Esophagus (tissue), 2 donors: ENCODE measurements at regions not wholly inside any gene's neighbourhood (a gene's known extent, or its start where the extent isn't known, plus 50 kb on each side); places are given as distances from the start of the nearest gene placed in this dataset.

Source experiments
- H3K27ac ChIP-seq, 2 donors: one replicate each; pipeline ENCODE4 v1.5.1; 2013; ENCODE audit warnings: low read depth in 2 of 2, mild to moderate bottlenecking in 2 of 2, inconsistent platforms in 1 of 2, low read length in 1 of 2, moderate library complexity in 1 of 2
- H3K27me3 ChIP-seq, 2 donors: one replicate each; pipeline ENCODE4 v1.6.1; 2013; ENCODE audit warnings: low read length in 2 of 2, control low read depth in 1 of 2, mild to moderate bottlenecking in 1 of 2; ENCODE audit not compliant: insufficient read depth in 2 of 2, control insufficient read depth in 1 of 2
- H3K36me3 ChIP-seq, 2 donors: one replicate each; pipeline ENCODE4 v1.6.1; 2013; ENCODE audit warnings: low read length in 1 of 2; ENCODE audit not compliant: control insufficient read depth in 2 of 2, insufficient read depth in 2 of 2
- H3K4me1 ChIP-seq, 2 donors: one replicate each; pipeline ENCODE4 v1.6.1; 2013; ENCODE audit warnings: low read length in 1 of 2; ENCODE audit not compliant: control insufficient read depth in 2 of 2, insufficient read depth in 2 of 2
- H3K4me3 ChIP-seq, 2 donors: one replicate each; pipeline ENCODE4 v1.5.1; 2013; ENCODE audit warnings: low read length in 2 of 2, mild to moderate bottlenecking in 2 of 2, low read depth in 1 of 2, moderate library complexity in 1 of 2
- H3K9me3 ChIP-seq, 2 donors: one replicate each; pipeline ENCODE4 v1.6.1; 2013; ENCODE audit warnings: mild to moderate bottlenecking in 2 of 2, low read depth in 1 of 2, low read length in 1 of 2, moderate library complexity in 1 of 2; ENCODE audit not compliant: control insufficient read depth in 2 of 2, insufficient read depth in 1 of 2
- WGBS, 2 donors: extraction: QIAGEN DNeasy Blood & Tissue Kit; methylation state at CpG; one replicate each; pipeline ENCODE4 v1.1.7; 2013; 5-methylcytosine and 5-hydroxymethylcytosine counted together
- donor health status: healthy with polysubstance abuse.
- donor health status: Bipolar disorder and iron deficiency.

DNA sequence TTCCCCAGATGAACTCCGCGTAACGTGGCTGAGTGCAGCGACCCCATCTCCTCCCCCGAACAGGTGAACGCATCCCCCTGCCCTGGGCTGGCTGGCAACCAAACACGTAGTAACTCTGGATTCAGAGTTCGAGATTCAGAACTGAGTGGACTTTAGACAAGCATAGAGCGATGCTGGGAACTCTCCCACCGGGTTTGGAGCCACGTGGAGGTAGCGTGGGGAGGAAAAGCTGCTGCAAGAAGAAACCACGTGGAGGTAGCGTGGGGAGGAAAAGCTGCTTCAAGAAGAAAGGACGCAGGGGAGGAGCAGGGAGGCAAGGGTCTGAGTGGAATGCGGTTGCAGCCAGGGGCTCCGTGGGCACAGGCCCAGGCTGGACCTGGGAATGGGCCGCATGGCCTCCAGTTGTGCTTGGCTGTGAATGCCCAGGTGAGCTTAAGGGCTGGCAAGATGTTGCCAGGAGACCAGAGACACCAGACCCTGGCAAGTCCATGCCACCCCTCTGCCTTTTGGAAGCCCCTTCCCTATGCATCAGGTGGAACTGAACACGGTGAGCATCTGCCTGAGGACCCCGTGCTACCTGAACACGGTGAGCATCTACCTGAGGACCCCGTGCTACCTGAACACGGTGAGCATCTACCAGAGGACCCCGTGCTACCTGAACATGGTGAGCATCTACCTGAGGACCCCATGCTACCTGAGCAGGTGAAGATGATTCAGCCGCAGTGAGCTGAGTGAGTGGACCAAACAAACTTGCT, 118.0 kb upstream of the FRMD1 start:
- Histone ChIP-seq H3K4me1 (peaks cover 0 to 3% of the 10 kb centered on the region in 2 donors), H3K27me3 (no peaks in the 10 kb centered on the region), H3K4me3 (no peak overlapping the region), H3K9me3 (no peaks in the 10 kb centered on the region), H3K27ac (no peak overlapping the region), H3K36me3 (no peaks in the 10 kb centered on the region)
- 76 to 77% methylated on average over 25 of the region's 25 CpGs for WGBS, 2 donors

DNA sequence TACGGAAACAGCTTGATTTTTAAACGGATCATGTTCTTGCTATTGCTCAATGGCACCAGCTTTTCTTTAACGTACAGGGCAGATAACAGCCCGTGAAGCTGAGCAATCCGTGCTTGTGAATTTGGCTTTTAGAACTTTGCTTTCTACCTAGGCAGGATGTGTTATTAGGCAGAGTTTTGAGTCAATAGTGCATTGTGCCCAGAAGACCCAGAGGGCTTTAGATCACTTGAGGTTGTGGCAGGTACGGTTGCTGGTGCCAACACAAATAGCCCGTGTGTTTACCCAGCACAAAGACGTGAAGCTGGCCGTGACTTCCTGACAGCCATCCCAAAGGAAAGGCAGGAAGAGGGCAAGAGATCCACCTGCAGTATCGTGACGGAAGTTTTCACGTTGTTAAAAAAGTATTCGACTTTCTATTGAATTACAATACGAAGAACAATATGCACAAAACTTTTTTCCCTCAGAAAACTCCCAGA, 117.4 kb upstream of the FRMD1 start:
- H3K27me3 ChIP-seq, result no peaks in the 10 kb centered on the region
- 27 to 32% methylated on average over 14 of the region's 14 CpGs for WGBS, 2 donors
- H3K4me3 ChIP-seq, result no peak overlapping the region
- H3K4me1 ChIP-seq, result peaks cover 0 to 3% of the 10 kb centered on the region in 2 donors
- no peaks in the 10 kb centered on the region for H3K9me3 ChIP-seq
- H3K36me3 ChIP-seq, result no peaks in the 10 kb centered on the region
- no peak overlapping the region for H3K27ac ChIP-seq

DNA sequence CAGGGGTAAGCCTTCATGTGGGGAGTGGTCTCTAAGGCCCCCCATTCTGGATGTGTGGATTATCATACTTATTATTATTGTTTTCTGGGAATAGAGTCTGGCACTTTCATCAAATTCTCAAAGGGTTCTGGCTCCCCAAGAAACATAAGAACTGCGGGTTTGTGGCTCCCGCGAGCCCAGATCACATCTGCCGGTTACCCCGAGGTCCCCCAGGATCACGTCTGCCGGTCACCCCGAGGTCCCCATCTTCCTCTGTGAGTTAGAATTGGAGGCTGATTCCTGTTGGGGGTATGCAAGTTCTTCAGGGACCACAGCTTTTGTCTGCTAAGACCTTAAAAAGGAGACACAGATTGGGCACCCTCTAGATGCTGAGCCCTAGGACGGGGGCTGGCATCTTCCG, 116.7 kb upstream of the FRMD1 start:
- peaks cover 0 to 3% of the 10 kb centered on the region in 2 donors for H3K4me1 ChIP-seq
- H3K9me3 ChIP-seq, result no peaks in the 10 kb centered on the region
- no peaks in the 10 kb centered on the region for H3K27me3 ChIP-seq
- H3K27ac ChIP-seq, result no peak overlapping the region
- no peak overlapping the region for H3K4me3 ChIP-seq
- H3K36me3 ChIP-seq, result no peaks in the 10 kb centered on the region
- WGBS, 2 donors, result 80 to 85% methylated on average over 10 of the region's 10 CpGs

DNA sequence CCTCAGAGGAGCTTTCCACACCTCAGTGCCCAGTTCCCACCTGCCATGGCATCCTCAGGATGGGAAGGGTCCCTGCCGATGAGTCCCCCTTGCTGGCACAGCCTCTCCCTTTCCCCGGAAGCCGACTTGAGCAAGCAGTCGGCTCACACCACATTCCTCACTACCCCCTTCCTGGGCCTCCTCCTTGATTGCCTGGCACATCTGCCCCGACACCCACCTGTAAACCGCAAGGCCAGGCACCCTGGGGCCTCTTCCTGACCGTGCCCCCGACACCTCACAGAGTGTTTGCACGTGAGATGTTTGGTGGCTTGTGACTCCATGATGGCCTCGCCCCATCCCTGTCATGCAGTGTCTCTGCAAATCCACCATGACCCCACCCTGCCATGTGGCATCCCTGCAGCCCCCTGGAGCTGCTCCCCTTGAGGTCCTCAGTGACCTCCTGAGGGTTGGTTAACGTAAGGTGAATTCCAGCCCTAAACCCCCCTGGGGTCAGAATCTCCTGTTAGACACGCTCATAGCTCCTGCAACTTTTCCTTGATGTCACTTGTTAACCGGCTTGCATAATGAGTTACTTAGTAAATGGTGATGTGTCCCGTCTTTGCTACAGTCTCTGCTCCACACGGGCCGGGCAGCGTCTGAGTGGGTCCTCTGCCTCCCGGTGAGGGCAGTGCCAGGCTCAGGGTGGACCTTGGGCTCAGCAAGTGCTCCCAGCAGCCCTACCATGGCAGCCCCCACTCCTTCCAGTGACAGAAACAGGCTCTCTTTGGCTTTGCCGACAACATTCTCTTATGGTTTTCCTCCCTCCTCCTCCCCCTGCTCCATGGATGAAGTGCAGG, 115.9 kb upstream of the FRMD1 start:
- H3K9me3 ChIP-seq, result peaks cover 0 to 2% of the 10 kb centered on the region in 2 donors
- H3K36me3 ChIP-seq, result no peaks in the 10 kb centered on the region

DNA sequence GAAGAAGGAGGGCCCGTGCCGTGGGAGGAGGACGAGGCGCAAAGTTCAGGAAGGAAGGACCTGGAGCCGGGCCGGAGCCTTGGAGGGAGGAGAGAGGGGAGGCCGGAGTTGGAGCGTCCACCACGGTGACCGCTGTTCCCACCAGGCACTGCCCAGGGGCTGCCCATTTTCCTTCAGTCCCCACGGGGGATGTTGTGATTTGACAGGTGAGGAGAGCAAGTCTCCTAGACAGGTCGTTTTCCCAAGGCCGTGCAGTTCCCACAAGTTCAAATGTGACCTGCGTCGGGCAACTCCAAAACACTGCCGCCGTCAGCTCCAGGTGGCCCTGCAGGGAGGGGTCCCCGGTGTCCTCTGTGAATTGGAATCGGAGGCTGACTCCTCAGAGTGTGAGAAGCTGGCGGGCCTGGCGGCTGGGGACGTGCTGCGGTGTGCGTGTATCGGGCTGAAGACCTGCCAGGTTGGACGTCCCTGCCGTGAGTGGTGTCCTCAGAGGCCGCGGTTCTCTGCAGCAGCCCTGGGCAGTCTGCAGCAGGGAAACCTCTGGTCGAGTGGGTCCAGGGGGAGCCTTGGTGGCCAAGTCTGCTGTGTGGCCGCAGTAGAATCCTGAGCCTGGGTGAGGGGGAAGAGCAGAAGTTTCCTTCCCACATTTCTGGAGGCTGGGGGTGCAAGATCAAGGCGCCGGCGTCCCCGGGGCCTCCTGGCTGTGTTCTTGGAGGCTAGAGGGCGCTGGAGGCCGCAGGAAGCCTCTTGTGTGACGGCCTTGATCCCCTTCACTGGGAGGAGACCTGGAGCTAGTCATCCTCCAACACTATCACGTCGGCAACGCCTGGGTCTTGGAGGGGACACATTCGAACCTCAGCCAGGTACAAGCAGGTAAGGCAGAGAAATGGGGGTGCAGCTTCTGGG, 115.1 kb upstream of the FRMD1 start:
- Histone ChIP-seq H3K27me3 (no peaks in the 10 kb centered on the region), H3K36me3 (no peaks in the 10 kb centered on the region), H3K27ac (no peak overlapping the region), H3K4me3 (no peak overlapping the region), H3K4me1 (peaks cover 0 to 3% of the 10 kb centered on the region in 2 donors), H3K9me3 (peaks cover 0 to 3% of the 10 kb centered on the region in 2 donors)
- 85 to 88% methylated on average over 42 of the region's 42 CpGs for WGBS, 2 donors

More for the DNA sequence above, 115.9 kb upstream of the FRMD1 start:
- no peak overlapping the region for H3K4me3 ChIP-seq
- H3K27ac ChIP-seq, result no peak overlapping the region
- 76 to 88% methylated on average over 19 of the region's 19 CpGs for WGBS, 2 donors
- H3K4me1 ChIP-seq, result peaks cover 0 to 3% of the 10 kb centered on the region in 2 donors
- H3K27me3 ChIP-seq, result no peaks in the 10 kb centered on the region

DNA sequence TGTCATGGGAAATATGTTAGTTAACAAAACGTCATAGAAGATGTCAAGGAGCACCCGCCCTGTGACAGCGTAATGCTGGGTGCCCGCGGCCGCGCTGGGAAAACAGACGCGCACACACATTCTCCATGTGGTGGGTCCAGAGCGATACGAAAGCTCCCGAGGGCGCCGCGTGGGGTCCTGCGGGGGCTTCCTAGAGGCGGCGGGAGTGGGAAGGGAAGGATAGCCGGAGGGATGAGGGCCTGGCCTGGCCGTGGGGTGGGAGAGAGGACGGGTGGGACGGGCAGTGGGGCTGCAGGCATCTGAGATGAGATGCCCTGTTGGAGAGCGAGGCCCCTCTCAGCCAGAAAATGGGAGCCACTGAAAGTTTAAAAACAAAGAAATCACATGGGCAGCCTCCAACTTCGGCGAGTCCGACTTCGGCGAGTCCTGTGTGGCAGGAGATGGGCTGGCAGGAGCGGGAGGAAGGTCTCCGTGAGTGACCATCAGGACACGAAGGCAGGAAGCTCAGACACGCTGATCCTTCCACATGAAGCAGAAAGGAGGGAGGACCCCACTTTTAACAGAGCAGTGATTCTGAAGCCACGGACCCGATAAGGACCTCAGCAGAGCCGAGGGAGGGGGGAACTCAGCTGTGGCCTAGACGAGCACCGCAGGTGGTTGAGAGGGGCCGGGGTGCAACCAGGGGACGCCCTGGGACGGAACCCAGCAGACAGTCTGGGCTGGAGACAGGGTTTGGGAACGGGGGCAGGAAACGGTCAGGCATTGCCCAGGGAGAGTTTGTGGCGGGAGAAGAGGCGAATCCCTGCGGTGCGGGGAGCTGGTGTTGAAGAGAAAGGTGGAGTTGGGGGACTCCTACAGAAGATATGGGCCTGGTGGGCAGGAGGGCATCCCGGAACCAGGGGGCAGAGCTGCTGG, 114.1 kb upstream of the FRMD1 start:
- 90 to 93% methylated on average over 47 of the region's 47 CpGs for WGBS, 2 donors
- Histone ChIP-seq H3K36me3 (no peaks in the 10 kb centered on the region), H3K27me3 (no peaks in the 10 kb centered on the region), H3K27ac (no peak overlapping the region), H3K4me3 (no peak overlapping the region), H3K4me1 (peaks cover 0 to 3% of the 10 kb centered on the region in 2 donors), H3K9me3 (peaks cover 0 to 3% of the 10 kb centered on the region in 2 donors)

DNA sequence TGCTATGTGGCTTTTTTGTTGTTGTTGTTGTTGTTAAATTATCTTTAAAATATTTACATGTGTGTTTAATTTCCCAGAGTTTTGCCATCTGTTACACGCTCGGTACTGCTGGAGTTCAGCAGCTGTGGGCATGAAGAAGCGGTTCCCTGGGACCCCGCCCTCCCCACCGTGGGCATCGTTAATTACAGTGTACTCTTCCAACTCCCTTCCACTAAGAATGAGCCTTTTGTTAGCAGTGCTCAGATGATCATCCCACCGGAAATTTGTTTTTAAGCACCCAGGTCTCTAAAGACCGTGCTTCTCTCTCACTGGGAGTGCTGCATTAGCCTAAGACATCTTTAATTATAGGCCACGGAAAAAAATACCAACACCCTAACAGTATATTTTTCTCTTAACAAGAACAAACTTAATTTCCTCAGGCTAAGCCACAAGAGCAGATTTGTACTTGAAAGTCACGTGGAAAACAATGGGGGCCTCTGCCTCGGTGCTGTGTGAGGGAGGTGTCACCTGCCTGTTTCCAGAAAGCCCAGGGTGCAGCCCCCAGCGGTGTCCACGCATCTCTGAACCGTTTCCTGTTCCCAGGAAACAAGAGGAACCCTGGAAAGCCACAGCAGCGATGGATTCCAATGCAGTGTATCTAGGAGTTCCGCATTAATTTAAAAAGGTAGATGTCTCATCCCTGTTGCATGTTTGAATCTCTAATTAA, 113.3 kb upstream of the FRMD1 start:
- Histone ChIP-seq H3K9me3 (peaks cover 0 to 3% of the 10 kb centered on the region in 2 donors), H3K27me3 (no peaks in the 10 kb centered on the region), H3K36me3 (no peaks in the 10 kb centered on the region), H3K4me1 (peaks cover 0 to 3% of the 10 kb centered on the region in 2 donors), H3K27ac (no peak overlapping the region), H3K4me3 (no peak overlapping the region)
- WGBS, 2 donors, result 51 to 55% methylated on average over 16 of the region's 16 CpGs

DNA sequence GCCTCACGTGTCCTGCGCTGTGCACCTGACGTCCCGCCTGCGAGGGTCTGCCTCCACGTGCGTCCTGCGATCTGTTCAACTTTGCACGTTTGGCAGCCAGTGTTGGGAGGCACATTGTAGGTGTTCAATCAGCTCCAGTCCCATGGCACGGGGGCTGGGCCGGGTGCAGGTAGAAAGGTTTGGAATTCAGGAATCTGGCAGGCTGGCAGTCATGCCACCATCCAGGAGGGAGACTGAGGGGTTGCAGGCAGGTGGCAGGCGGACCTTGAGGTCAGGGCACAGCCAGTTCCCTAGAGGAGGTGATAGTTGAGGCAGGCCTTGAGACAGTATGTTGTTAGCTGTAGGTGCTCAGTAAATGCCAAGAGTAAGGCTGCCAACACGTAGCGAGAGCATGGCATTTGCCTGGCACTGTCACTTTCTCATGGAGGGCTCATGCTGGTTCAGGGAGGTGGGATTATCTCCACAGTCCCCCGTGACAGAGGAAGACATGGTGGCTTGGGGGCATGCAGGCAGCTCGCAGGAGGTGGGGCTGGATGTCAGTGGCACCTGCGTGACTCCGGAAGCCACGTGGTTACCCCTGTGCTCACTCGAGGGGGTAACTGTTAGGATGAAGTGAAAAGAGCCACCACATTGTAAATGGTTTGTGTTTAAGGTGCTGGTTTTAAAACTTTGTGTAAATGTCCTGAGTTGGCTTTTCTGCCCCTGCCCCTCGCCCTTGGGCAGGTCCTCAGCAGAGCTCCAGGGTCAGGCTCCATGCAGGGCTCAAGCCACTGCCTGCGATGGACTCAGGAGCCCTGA, 111.8 kb upstream of the FRMD1 start:
- Histone ChIP-seq H3K36me3 (no peaks in the 10 kb centered on the region), H3K4me1 (peaks cover 0 to 3% of the 10 kb centered on the region in 2 donors), H3K27me3 (no peaks in the 10 kb centered on the region), H3K9me3 (peaks cover 0 to 3% of the 10 kb centered on the region in 2 donors), H3K27ac (no peak overlapping the region), H3K4me3 (no peak overlapping the region)
- 87% methylated on average over 22 of the region's 22 CpGs for WGBS, 2 donors
